ENCODE measurements at regions not wholly inside any gene's neighbourhood (a gene's known extent, or its start where the extent isn't known, plus 50 kb on each side); places are given as distances from the start of the nearest gene placed in this dataset.

DNA sequence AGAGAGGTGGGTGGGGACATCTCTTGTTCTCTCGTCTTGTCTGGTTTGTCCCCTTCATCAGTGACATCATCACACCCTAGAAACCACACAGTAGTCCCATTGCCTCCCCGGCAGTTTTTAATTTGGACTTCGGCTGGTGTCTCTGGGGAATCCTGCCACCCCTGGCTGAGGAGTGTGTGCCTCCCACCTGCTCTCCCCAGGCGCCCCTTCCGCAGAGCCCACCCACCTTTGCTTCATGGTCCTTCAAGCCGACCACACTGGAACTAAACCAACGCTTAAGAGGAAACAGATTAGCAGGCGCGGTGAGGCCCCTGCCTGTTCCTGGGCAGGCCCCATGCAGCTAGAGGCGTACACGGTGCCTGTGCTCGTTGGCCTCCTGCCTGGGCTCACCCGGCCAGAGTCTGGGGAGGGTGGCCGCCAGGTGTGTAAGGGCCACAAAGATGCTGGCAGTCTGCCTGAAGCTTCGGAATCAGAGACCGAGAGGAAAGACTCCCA is 107.6 kb upstream of the SPRY4 start:
- TF ChIP-seq POLR2AphosphoS5 (IDR thresholded peaks at IDR 0.05; ENCODE audit: low read depth, low read length) (no peak), TAF1 (IDR thresholded peaks at IDR 0.05; ENCODE audit: borderline replicate concordance, insufficient read depth, low read length) (no peak)

Measured in PFSK-1 (cell line).